Activated CD4-positive, alpha-beta memory T cell treated with anti-CD3 and anti-CD28 coated beads, Interleukin-2, amount 10 ng/mL, durations not matched to agents 7 days and 5 days (primary cell): ENCODE measurements at regions not wholly inside any gene's neighbourhood (a gene's known extent, or its start where the extent isn't known, plus 50 kb on each side); places are given as distances from the start of the nearest gene placed in this dataset.
"Not testable (repeated sequence)": the region's sequence is repeated elsewhere in the genome, so short reads cannot be mapped to it uniquely, and the experiment has no call there.

Source experiments
- CTCF ChIA-PET: fragments of 350-600 bp; sonication (Branson Sonifier 250); formaldehyde crosslinking; loops from one replicate; lab custom pipeline; 2021; ENCODE audit warnings: antibody characterized with exemption, inconsistent platforms; lab: Charles Lee
- POLR2A ChIA-PET: fragments of 350-600 bp; sonication (Branson Sonifier 250); formaldehyde crosslinking; loops from one replicate; lab custom pipeline; 2021; ENCODE audit warnings: antibody characterized with exemption; lab: Charles Lee
- DNase-seq: peaks from one replicate; pipeline ENCODE4 v3.0.0-alpha.2; 2020
- H3K27ac Mint-ChIP-seq: one replicate; pipeline ENCODE4 v1.8.0; 2021; ENCODE audit warnings: mild to moderate bottlenecking, mixed read lengths
- H3K27me3 Mint-ChIP-seq: one replicate; pipeline ENCODE4 v1.8.0; 2021; ENCODE audit warnings: mixed read lengths
- H3K36me3 Mint-ChIP-seq: one replicate; pipeline ENCODE4 v1.8.0; 2021; ENCODE audit warnings: low read depth, mixed read lengths
- H3K4me1 Mint-ChIP-seq: one replicate; pipeline ENCODE4 v1.8.0; 2021; ENCODE audit warnings: mixed read lengths
- H3K4me3 Mint-ChIP-seq: one replicate; pipeline ENCODE4 v1.8.0; 2021; ENCODE audit warnings: mild to moderate bottlenecking, mixed read lengths
- H3K9me3 Mint-ChIP-seq: one replicate; pipeline ENCODE4 v1.8.0; 2021; ENCODE audit warnings: mixed read lengths

- Mint-ChIP-seq H3K4me3 (no peak overlapping the region), H3K36me3 (no peaks in the 10 kb centered on the region), H3K9me3 (no peaks in the 10 kb centered on the region), H3K27me3 (peaks cover 1% of the 10 kb centered on the region), H3K4me1 (no peaks in the 10 kb centered on the region), H3K27ac (no peak overlapping the region)
- no peak for DNase-seq
- CTCF ChIA-PET, result no interaction called here
- POLR2A ChIA-PET, result no interaction called here
Observed at GRCh38 chrX:109872021-109872732, 130.7 kb upstream of the TMEM164 start.

GRCh38 chrX:109873574-109873973, 129.3 kb upstream of the TMEM164 start:
- POLR2A ChIA-PET, result no interaction called here
- CTCF ChIA-PET, result no interaction called here
- Mint-ChIP-seq H3K9me3 (no peaks in the 10 kb centered on the region), H3K27ac (no peak overlapping the region), H3K27me3 (peaks cover 3% of the 10 kb centered on the region), H3K4me3 (no peak overlapping the region), H3K36me3 (no peaks in the 10 kb centered on the region), H3K4me1 (no peaks in the 10 kb centered on the region)
- no peak for DNase-seq

- ChIA-PET POLR2A (no interaction called here), CTCF (no interaction called here)
- no peaks in the 10 kb centered on the region for H3K9me3 Mint-ChIP-seq
- no peak for DNase-seq
- H3K4me1 Mint-ChIP-seq, result no peaks in the 10 kb centered on the region
- H3K4me3 Mint-ChIP-seq, result no peak overlapping the region
- no peaks in the 10 kb centered on the region for H3K36me3 Mint-ChIP-seq
- H3K27me3 Mint-ChIP-seq, result peaks cover 5% of the 10 kb centered on the region
- H3K27ac Mint-ChIP-seq, result no peak overlapping the region
Observed at GRCh38 chrX:109873983-109874382, 128.9 kb upstream of the TMEM164 start.

- DNase-seq, result no peak
- Mint-ChIP-seq H3K4me3 (no peak overlapping the region), H3K9me3 (no peaks in the 10 kb centered on the region), H3K4me1 (no peaks in the 10 kb centered on the region), H3K36me3 (no peaks in the 10 kb centered on the region), H3K27ac (no peak overlapping the region), H3K27me3 (peaks cover 5% of the 10 kb centered on the region)
- CTCF ChIA-PET, result no interaction called here
- POLR2A ChIA-PET, result no interaction called here
Observed at GRCh38 chrX:109874548-109874947, 128.4 kb upstream of the TMEM164 start.

GRCh38 chrX:109875831-109876230, 127.1 kb upstream of the TMEM164 start:
- POLR2A ChIA-PET, result no interaction called here
- Mint-ChIP-seq H3K27ac (no peak overlapping the region), H3K36me3 (no peaks in the 10 kb centered on the region), H3K9me3 (no peaks in the 10 kb centered on the region), H3K4me1 (no peaks in the 10 kb centered on the region), H3K27me3 (peaks cover 9% of the 10 kb centered on the region), H3K4me3 (no peak overlapping the region)
- DNase-seq, result no peak
- CTCF ChIA-PET, result no interaction called here

- H3K27ac Mint-ChIP-seq, result no peak overlapping the region
- H3K36me3 Mint-ChIP-seq, result no peaks in the 10 kb centered on the region
- H3K27me3 Mint-ChIP-seq, result peaks cover 9% of the 10 kb centered on the region
- no peak for DNase-seq
- POLR2A ChIA-PET, result no interaction called here
- CTCF ChIA-PET, result interaction anchor here (0.7 to 2.4 kb wide), 3 partner anchors 8 to 13 kb away, joined by 4 to 14 read pairs (median 4); no protein-coding TSS in a partner anchor
- H3K4me3 Mint-ChIP-seq, result no peak overlapping the region
- no peaks in the 10 kb centered on the region for H3K4me1 Mint-ChIP-seq
- no peaks in the 10 kb centered on the region for H3K9me3 Mint-ChIP-seq
Observed at GRCh38 chrX:109878236-109878635, 124.7 kb upstream of the TMEM164 start.

- ChIA-PET POLR2A (no interaction called here), CTCF (interaction anchor here (1.7 to 2.4 kb wide), 2 partner anchors 11 to 167 kb away, joined by 4 to 14 read pairs; no protein-coding TSS in a partner anchor)
- Mint-ChIP-seq H3K27ac (no peak overlapping the region), H3K4me1 (no peaks in the 10 kb centered on the region), H3K9me3 (no peaks in the 10 kb centered on the region), H3K4me3 (no peak overlapping the region), H3K36me3 (no peaks in the 10 kb centered on the region), H3K27me3 (peaks cover 9% of the 10 kb centered on the region)
- DNase-seq, result no peak
Observed at GRCh38 chrX:109879991-109880390, 122.9 kb upstream of the TMEM164 start.

GRCh38 chrX:109880629-109881028, 122.3 kb upstream of the TMEM164 start:
- H3K36me3 Mint-ChIP-seq, result no peaks in the 10 kb centered on the region
- no peak overlapping the region for H3K4me3 Mint-ChIP-seq
- H3K27me3 Mint-ChIP-seq, result peaks cover 9% of the 10 kb centered on the region
- ChIA-PET POLR2A (no interaction called here), CTCF (interaction anchor here (1.7 to 2.4 kb wide), 2 partner anchors 11 to 167 kb away, joined by 4 to 14 read pairs; no protein-coding TSS in a partner anchor)
- no peaks in the 10 kb centered on the region for H3K9me3 Mint-ChIP-seq
- no peak overlapping the region for H3K27ac Mint-ChIP-seq
- DNase-seq, result no peak
- H3K4me1 Mint-ChIP-seq, result no peaks in the 10 kb centered on the region

GRCh38 chrX:109886122-109886761, 116.7 kb upstream of the TMEM164 start:
- DNase-seq, result peak; percentile 35
- CTCF ChIA-PET, result interaction anchor here (1.0 to 1.4 kb wide), 3 partner anchors 8 to 400 kb away, joined by 4 to 5 read pairs (median 5); no protein-coding TSS in a partner anchor
- H3K27ac Mint-ChIP-seq, result no peak overlapping the region
- no peaks in the 10 kb centered on the region for H3K27me3 Mint-ChIP-seq
- H3K36me3 Mint-ChIP-seq, result no peaks in the 10 kb centered on the region
- no peaks in the 10 kb centered on the region for H3K4me1 Mint-ChIP-seq
- H3K4me3 Mint-ChIP-seq, result no peak overlapping the region
- POLR2A ChIA-PET, result no interaction called here
- H3K9me3 Mint-ChIP-seq, result no peaks in the 10 kb centered on the region

- ChIA-PET POLR2A (no interaction called here), CTCF (interaction anchor here (1.3 to 3.1 kb wide), 5 partner anchors 32 to 404 kb away, joined by 3 to 19 read pairs (median 13); no protein-coding TSS in a partner anchor)
- H3K9me3 Mint-ChIP-seq, result no peaks in the 10 kb centered on the region
- no peak overlapping the region for H3K4me3 Mint-ChIP-seq
- no peaks in the 10 kb centered on the region for H3K4me1 Mint-ChIP-seq
- no peaks in the 10 kb centered on the region for H3K36me3 Mint-ChIP-seq
- no peak overlapping the region for H3K27ac Mint-ChIP-seq
- DNase-seq, result no peak
- H3K27me3 Mint-ChIP-seq, result peaks cover 5% of the 10 kb centered on the region
Observed at GRCh38 chrX:109889289-109890006, 113.5 kb upstream of the TMEM164 start.

GRCh38 chrX:109890300-109890699, 112.6 kb upstream of the TMEM164 start:
- no peak for DNase-seq
- peaks cover 5% of the 10 kb centered on the region for H3K27me3 Mint-ChIP-seq
- H3K27ac Mint-ChIP-seq, result no peak overlapping the region
- no peaks in the 10 kb centered on the region for H3K36me3 Mint-ChIP-seq
- no peaks in the 10 kb centered on the region for H3K9me3 Mint-ChIP-seq
- ChIA-PET CTCF (interaction anchor here (0.9 to 3.1 kb wide), 20 partner anchors 11 to 405 kb away, joined by 3 to 19 read pairs (median 4); no protein-coding TSS in a partner anchor), POLR2A (no interaction called here)
- no peaks in the 10 kb centered on the region for H3K4me1 Mint-ChIP-seq
- no peak overlapping the region for H3K4me3 Mint-ChIP-seq

GRCh38 chrX:109890910-109891502, 111.9 kb upstream of the TMEM164 start:
- Mint-ChIP-seq H3K27me3 (peaks cover 5% of the 10 kb centered on the region), H3K36me3 (no peaks in the 10 kb centered on the region), H3K4me1 (no peaks in the 10 kb centered on the region), H3K4me3 (no peak overlapping the region), H3K27ac (no peak overlapping the region), H3K9me3 (no peaks in the 10 kb centered on the region)
- POLR2A ChIA-PET, result no interaction called here
- CTCF ChIA-PET, result interaction anchor here (0.6 to 3.1 kb wide), 26 partner anchors 8 to 553 kb away, joined by 3 to 19 read pairs (median 4); no protein-coding TSS in a partner anchor
- DNase-seq, result peak; percentile 45

GRCh38 chrX:109896024-109896423, 106.9 kb upstream of the TMEM164 start:
- CTCF ChIA-PET, H3K27me3 Mint-ChIP-seq, POLR2A ChIA-PET, H3K36me3 Mint-ChIP-seq, H3K9me3 Mint-ChIP-seq, DNase-seq, H3K27ac Mint-ChIP-seq, H3K4me3 Mint-ChIP-seq, H3K4me1 Mint-ChIP-seq: not testable (repeated sequence)
